Coronary artery (tissue), 2 donors: ENCODE measurements at regions not wholly inside any gene's neighbourhood (a gene's known extent, or its start where the extent isn't known, plus 50 kb on each side); places are given as distances from the start of the nearest gene placed in this dataset.
"Not testable (repeated sequence)": the region's sequence is repeated elsewhere in the genome, so short reads cannot be mapped to it uniquely, and the experiment has no call there.

Experiments used
- DNase-seq: peaks from one replicate; pipeline ENCODE4 v3.0.0-alpha.2; 2017; ENCODE audit warnings: low spot score
- H3K27ac ChIP-seq, 2 donors: fragments of 200-600 bp; sonication (generic); one replicate each; pipeline ENCODE4 v1.5.1; 2016 to 2019
- H3K4me3 ChIP-seq: fragments of 200-600 bp; sonication (generic); 2 replicates; pipeline ENCODE4 v1.5.1; 2016; ENCODE audit warnings: mild to moderate bottlenecking, moderate library complexity
- CTCF ChIP-seq: fragments of 200-600 bp; sonication (generic); IDR thresholded peaks from one replicate; pipeline ENCODE4 v1.5.1; 2019; ENCODE audit warnings: antibody characterized with exemption

GRCh38 chr7:66571568-66571967, 57.1 kb upstream of the KCTD7 start:
- Histone ChIP-seq H3K4me3 (no peak overlapping the region), H3K27ac (no peak overlapping the region)
- no peak for TF ChIP-seq CTCF
- DNase-seq: no peak

- not testable (repeated sequence) for H3K27ac ChIP-seq, DNase-seq, H3K4me3 ChIP-seq
Observed at GRCh38 chr7:66573782-66574495, 54.7 kb upstream of the KCTD7 start.

GRCh38 chr7:66574768-66575167, 53.9 kb upstream of the KCTD7 start:
- not testable (repeated sequence) for DNase-seq, H3K27ac ChIP-seq, H3K4me3 ChIP-seq

GRCh38 chr7:66575398-66575797, 53.3 kb upstream of the KCTD7 start:
- no peak overlapping the region for H3K27ac ChIP-seq
- TF ChIP-seq CTCF: no peak
- H3K4me3 ChIP-seq: no peak overlapping the region
- no peak for DNase-seq

- DNase-seq: no peak
- H3K27ac ChIP-seq: no peak overlapping the region
- no peak for TF ChIP-seq CTCF
- H3K4me3 ChIP-seq: no peak overlapping the region
Observed at GRCh38 chr7:66576646-66577045, 52.0 kb upstream of the KCTD7 start.
